NCI-H2171 (cell line): ENCODE measurements at regions not wholly inside any gene's neighbourhood (a gene's known extent, or its start where the extent isn't known, plus 50 kb on each side); places are given as distances from the start of the nearest gene placed in this dataset.
A peak's percentile ranks its signal among the peaks of the same experiment; 100 is the strongest.

Experiments
- DNase-seq: peaks from one replicate; lab custom pipeline; 2025; lab: John Stamatoyannopoulos, UW

DNA sequence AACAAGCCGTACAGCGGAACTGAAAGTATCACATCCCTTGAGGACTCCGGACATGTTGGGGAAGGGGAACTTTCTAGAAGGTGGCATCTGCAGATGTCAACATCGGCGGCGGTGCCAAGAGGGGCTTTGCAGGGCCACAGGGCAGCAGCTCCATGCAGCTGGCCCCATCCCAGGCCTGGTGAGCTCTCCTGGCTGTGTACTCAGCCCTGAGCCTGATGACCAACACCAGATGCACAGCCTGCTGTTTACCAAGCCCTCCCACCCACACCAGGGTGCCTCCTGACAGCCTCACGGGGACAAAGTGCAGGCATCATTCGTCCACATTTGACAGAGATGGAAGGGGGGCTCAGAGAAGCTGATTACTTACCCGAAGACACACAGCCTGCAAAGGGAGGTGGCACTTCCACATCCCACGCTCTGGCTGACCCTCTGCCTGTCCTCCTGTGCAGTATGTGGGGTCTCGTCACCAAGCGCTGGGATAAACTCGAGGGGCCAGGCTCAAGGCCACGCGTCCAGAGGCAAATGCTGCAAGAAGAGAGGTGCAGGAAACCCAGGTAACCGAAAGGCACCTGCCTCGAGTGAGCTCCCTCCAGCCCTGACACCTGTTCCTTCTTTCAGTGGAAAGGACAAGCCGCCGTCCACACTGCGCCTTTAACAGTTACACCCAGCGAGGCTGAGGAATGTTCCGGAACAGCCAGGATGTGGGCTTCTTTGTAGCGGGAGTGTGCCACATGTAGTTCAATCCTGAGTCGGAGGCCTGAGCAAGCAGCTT lies 69.0 kb upstream of the ASAP2 start:
- DNase-seq = no peak

DNA sequence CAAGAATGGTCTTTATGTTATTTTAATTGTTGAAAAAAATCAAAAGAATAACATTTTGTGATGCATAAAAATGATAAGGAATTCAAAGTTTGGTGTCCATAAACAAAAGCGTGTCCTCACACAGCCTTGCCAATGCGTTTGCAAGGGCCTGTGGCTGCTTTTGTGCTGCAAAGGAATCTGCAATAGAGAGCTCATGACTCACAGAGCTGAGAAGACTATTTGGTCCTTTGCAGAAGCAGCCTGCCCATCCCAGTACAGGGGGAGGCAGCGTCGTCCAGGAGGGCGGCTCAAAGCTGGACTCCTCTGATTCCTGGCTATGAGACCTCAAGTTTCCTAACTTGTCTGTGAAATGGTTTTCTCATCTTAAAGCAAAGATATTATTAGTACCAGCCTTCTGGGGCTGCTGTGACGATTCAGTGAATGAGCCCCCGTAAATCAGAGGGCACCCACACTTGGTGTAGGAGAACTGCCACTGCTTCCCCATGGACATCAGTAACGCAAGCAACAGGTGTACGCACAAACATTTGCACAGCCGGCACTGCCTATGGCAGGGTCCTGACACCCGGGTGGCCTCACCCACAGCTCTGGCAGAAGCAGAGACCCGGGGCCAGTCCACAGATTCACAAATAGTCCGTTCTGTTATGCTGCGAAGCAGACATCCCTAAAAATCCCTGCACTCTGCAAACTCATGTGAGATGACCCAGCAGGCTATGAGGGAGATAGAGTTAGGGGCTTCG lies 70.6 kb upstream of the ASAP2 start:
- no peak for DNase-seq

- no peak for DNase-seq
Measured at GRCh38 chr2:9127316-9127715, 79.3 kb upstream of the ASAP2 start.

DNA sequence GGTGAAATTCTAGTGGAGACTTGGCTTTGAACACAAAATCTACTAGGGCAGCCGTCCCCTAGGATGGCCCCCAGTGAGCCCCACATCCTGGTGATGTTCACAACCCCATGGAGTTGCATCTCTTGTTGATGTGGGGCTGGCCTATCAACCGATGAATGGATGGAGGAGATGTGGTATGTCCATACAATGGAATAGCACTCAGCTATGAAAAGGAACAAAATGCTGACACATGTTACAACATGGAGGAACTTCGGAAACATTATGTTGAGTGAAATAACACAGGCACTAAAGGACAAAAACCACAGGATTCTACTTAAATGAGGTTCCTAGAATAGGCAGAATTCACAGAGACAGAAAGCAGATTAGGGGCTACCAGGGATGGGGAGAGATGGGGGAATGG lies 80.1 kb upstream of the ASAP2 start:
- DNase-seq = no peak

DNA sequence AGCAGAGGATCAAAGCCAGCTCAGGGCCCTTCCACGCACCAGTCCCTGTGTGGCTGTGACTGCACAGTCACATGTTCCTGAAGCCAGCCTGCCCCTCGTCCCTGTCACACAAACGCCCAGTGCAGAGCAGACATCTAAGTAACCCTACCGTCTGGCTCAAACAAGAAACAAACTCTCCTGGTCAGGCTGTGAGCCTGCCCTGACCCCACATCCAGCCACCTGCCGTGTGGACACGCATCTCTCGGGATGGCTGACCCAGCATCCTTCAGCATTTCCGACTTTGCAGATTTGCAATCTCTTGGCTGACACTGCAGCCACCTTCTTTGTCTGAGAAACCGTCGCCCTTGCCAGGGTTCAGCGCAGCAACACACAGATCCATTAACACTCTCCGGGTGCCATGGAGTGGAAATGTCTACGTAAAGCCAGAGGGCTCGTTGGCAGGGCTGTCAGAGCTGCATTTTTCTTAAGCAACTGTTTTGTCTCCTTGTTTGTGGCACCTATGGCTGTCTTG lies 82.3 kb upstream of the ASAP2 start:
- DNase-seq = no peak

- DNase-seq = no peak
Measured at GRCh38 chr2:9123069-9123468, 83.5 kb upstream of the ASAP2 start.

DNA sequence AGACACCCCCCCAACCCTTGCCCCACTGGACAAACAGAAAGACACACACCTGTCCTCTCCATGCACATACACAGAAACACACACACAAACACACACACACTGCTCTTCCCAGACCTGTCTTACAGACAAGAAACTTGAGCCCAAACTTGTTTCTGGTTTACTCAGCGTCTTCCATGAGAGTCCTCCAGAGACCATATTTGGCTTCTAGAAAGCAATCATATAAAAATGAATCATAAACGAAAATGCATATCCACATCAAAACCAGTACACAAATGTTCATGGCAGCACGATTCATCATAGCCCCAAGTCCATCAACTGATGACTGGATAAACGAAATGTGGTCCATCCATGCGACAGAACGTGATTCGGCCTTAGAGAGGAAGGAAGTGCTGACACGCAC lies 84.2 kb upstream of the ASAP2 start:
- DNase-seq = no peak

GRCh38 chr2:9118383-9118960 lies 88.1 kb upstream of the ASAP2 start:
- no peak for DNase-seq

GRCh38 chr2:9115229-9115628 lies 91.4 kb upstream of the ASAP2 start:
- DNase-seq = no peak

GRCh38 chr2:9114458-9114857 lies 92.2 kb upstream of the ASAP2 start:
- DNase-seq = no peak

- no peak for DNase-seq
Measured at GRCh38 chr2:9113916-9114315, 92.7 kb upstream of the ASAP2 start.

DNA sequence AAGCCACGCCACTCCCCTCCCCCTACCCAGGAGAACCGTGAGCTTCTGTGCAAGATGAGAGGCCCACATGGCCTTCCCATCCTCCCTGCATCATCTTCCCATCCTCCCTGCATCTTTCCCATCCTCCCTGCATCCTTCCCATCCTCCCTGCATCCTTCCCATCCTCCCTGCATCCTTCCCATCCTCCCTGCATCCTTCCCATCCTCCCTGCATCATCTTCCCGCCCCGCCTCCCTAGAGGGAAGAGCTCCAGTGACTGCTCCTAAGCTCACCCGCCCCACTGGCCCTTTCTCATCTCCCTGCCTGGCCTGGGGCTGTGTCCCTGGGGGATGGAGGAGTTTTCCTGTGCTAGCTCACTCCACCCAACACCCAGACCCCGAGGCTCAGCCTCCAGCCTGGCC lies 93.3 kb upstream of the ASAP2 start:
- no peak for DNase-seq

- no peak for DNase-seq
Measured at GRCh38 chr2:9112079-9112721, 94.4 kb upstream of the ASAP2 start.

- DNase-seq = no peak
Measured at GRCh38 chr2:9110893-9111569, 95.6 kb upstream of the ASAP2 start.

DNA sequence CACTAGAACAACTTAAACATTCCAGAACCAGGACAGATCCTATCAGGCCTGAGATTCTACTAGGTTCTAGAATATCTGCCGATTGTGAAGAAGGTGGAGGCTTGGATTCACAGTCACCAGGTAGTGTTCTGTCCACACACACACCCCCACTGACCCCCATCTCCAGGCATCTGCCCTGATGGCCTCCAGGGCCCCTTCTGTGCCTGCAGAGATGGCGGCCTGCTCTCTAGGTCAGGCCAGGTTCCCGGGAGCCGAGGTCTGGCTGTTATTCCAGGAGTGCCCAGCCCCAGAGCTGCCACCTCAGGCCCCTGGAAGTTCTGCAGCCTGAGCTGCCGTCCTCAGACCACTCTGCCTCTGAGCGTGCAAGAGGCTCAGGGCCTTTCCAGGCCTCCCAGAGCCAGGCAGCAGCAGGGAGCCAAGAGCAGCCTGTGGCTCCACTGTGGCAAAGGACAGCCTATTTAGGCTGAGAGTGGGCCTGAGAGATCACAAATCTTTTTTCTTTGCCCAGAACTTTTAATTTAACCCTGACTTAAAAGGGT lies 96.2 kb upstream of the ASAP2 start:
- no peak for DNase-seq

DNA sequence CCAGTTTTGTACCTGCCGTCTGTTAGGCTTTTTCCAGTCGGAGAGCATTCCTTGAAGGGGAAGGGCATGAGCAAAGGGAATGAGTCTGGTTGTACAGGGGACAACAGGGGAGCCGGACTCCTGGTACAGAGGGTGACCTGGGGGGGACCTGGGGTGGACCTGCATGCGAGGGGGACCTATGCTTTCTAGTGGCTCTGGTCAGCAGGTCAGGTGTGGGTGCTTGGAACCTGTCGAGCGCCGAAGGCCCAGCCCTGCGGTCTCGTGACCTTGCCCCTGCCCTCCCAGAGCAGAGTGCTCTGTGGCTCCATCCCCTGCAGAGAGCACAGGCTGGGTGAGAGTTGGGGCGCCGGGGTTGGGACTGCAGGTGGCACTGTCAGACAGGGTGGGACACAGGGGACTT lies 96.7 kb upstream of the ASAP2 start:
- no peak for DNase-seq

GRCh38 chr2:9108210-9108967 lies 98.2 kb upstream of the ASAP2 start:
- DNase-seq = peak; percentile 17

GRCh38 chr2:9107168-9108025 lies 99.2 kb upstream of the ASAP2 start:
- DNase-seq = no peak

GRCh38 chr2:9106338-9107167 lies 100.1 kb upstream of the ASAP2 start:
- DNase-seq = no peak
